HG02884 (cell line): ENCODE measurements at regions not wholly inside any gene's neighbourhood (a gene's known extent, or its start where the extent isn't known, plus 50 kb on each side); places are given as distances from the start of the nearest gene placed in this dataset.
"Not testable (repeated sequence)": the region's sequence is repeated elsewhere in the genome, so short reads cannot be mapped to it uniquely, and the experiment has no call there.

Experiments used
- ATAC-seq: cut with Tn5 transposase; IDR thresholded peaks from one replicate; pipeline ENCODE4 v1.9.1; 2021; ENCODE audit warnings: mild to moderate bottlenecking, moderate library complexity; ENCODE audit not compliant: unreplicated experiment

- no peak for ATAC-seq
These were observed 95.7 kb upstream of the HS6ST1 start for GRCh38 chr2:128414351-128414750.

- no peak for ATAC-seq
These were observed 96.5 kb upstream of the HS6ST1 start for GRCh38 chr2:128414946-128415778.

- no peak for ATAC-seq
These were observed 97.1 kb upstream of the HS6ST1 start for GRCh38 chr2:128415779-128416061.

- no peak for ATAC-seq
These were observed 97.6 kb upstream of the HS6ST1 start for GRCh38 chr2:128416109-128416785.

DNA sequence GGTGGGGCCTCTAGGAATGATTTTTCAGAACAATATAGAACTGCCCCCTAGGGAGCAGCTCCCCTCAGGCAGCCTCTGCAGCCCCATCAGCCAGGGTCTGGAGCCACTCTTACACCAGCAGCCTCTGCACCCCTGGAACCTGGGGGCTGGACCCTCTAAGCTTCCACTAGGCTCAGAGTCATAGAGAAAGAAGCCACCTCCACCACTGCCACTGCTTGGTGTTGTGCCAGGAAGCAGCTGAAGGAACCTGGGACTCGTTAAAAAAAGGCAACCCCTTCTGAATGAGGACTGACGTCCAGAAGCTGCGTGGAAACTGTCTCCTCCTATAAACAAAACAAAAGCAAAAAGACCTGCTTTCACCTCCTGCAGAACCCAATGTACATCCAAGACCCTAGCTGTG, 98.1 kb upstream of the HS6ST1 start:
- no peak for ATAC-seq

GRCh38 chr2:128417264-128417663, 98.6 kb upstream of the HS6ST1 start:
- not testable (repeated sequence) for ATAC-seq

DNA sequence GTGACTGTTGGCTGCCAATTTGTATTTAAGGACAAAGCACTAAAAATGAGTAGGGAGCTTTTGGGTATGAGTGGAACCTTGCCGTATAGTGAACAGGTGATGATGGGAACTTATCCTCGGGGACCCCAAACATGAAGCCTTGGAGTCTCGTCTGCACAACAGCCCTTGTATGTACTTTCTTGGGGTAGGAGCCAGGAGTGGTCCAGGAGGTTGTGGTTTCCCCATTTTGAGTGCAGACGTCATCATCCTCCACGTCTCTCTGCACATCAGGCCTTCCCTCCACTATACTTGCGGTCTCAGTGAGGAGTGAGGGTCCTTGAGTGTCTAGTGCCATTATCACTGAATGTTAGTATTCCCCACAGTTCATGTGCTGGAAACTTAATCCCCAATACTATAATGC, 101.5 kb upstream of the HS6ST1 start:
- no peak for ATAC-seq

- ATAC-seq, result no peak
These were observed 102.1 kb upstream of the HS6ST1 start for GRCh38 chr2:128420776-128421175.

- no peak for ATAC-seq
These were observed 102.6 kb upstream of the HS6ST1 start for GRCh38 chr2:128421286-128421685.

DNA sequence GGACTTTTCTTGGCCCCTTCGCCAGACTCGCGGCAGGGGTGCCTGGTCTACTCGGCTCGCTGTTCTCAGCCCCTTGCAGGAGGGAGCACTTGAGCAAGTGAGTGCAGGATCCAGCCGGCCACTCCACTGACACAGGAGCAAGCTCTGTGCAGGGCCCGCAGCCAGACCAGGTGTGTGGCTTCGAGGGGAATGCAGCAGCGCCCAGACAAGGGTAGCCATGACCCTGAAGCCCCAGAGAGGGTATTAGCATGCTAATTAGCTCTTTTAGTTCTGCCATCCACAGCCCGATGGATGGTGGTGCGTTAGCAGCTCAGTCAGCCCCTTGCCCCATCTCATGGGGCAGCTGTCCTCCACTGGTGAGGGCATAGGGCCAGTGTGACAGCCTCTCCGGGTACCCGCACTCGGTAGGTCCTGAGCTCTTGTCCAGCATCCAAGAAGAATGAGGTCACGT, 103.2 kb upstream of the HS6ST1 start:
- ATAC-seq, result no peak

- no peak for ATAC-seq
These were observed 103.9 kb upstream of the HS6ST1 start for GRCh38 chr2:128422571-128422970.

- no peak for ATAC-seq
These were observed 105.1 kb upstream of the HS6ST1 start for GRCh38 chr2:128423788-128424165.

- no peak for ATAC-seq
These were observed 105.9 kb upstream of the HS6ST1 start for GRCh38 chr2:128424406-128425171.

DNA sequence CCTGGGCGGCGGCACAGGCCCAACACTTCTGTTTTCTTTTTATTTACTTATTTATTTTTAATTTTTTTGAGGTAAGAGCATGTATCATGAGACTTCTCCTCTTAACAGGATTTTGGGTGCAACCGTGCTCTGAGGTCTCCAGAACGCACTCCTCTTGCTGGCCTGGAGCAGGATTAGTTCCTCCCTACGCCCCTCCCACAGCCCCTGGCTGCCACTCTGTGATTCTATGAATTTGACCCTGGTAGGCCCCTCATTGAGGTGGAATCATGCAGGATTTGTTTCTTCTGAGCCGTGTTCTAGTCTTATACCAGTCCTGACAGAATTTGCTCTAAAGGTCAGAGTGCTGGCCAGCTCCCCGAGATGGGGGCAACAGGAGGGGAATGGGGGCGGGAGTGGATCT, 106.5 kb upstream of the HS6ST1 start:
- ATAC-seq, result no peak

DNA sequence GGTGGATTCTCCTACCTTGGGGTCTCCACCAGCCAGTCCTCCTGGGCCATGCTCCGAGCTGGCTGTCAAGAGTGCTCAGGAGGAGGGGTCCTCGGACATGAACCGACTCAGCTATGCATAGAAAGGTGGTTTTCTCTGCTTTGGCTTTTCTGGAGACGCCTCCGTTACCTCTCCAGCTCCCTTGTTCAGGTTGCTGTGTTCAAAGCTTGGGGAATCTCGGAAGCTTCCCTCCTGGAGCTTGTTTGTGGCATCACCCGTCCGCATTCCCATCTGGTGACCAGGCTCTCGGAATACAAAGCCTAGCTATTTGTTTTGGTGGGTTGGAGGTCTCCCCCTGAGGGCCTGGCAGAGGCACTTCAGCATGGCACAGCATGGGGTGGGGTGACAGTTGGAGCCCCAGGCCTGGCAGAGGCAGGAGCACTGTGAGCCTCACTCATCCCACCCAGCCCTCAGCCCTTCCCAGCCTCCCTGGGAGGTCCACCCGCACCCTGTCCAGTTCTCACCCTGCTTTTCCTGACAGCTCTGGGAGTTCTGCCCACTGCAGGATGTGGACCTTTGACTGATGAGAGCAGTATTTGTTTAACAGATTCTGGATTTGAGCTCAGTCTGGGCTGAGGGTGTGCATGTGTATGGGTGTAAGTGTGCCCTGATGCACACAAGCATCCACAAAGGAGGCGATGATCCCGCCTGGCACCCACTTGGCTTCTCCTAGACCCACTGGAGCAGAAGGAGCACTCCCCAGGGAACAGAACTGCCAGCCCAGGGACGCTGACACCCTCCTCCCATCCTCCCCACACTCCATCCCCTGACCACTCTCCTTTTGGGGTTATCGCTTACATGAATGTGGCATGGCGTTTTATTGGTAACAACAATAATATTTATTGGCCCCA, 107.3 kb upstream of the HS6ST1 start:
- no peak for ATAC-seq

GRCh38 chr2:128427413-128427755, 108.7 kb upstream of the HS6ST1 start:
- no peak for ATAC-seq

- ATAC-seq, result no peak
These were observed 109.7 kb upstream of the HS6ST1 start for GRCh38 chr2:128428415-128428814.

DNA sequence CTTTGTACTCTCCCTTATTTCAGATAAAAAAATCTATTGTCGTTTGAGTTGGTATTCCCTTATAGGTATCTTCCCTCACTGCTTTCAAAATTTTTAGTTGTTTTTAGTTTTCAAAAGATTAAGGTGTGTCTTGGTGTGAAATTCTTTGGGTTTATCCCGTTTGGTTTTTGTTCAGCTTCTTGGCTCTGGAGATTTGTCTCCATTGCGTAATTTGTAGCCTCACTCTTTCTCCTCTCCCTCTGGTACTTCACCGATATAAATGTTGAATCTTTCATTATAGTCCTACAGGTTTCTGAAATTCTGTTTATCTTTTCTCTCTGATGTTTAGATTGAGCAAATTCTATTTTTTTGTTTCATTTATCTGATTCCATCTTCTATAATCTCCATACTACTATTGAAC, 113.8 kb upstream of the HS6ST1 start:
- ATAC-seq, result no peak

- no peak for ATAC-seq
These were observed 115.4 kb upstream of the HS6ST1 start for GRCh38 chr2:128433911-128434550.
